ENCODE measurements at regions not wholly inside any gene's neighbourhood (a gene's known extent, or its start where the extent isn't known, plus 50 kb on each side); places are given as distances from the start of the nearest gene placed in this dataset.
A peak's percentile ranks its signal among the peaks of the same experiment; 100 is the strongest.

DNA sequence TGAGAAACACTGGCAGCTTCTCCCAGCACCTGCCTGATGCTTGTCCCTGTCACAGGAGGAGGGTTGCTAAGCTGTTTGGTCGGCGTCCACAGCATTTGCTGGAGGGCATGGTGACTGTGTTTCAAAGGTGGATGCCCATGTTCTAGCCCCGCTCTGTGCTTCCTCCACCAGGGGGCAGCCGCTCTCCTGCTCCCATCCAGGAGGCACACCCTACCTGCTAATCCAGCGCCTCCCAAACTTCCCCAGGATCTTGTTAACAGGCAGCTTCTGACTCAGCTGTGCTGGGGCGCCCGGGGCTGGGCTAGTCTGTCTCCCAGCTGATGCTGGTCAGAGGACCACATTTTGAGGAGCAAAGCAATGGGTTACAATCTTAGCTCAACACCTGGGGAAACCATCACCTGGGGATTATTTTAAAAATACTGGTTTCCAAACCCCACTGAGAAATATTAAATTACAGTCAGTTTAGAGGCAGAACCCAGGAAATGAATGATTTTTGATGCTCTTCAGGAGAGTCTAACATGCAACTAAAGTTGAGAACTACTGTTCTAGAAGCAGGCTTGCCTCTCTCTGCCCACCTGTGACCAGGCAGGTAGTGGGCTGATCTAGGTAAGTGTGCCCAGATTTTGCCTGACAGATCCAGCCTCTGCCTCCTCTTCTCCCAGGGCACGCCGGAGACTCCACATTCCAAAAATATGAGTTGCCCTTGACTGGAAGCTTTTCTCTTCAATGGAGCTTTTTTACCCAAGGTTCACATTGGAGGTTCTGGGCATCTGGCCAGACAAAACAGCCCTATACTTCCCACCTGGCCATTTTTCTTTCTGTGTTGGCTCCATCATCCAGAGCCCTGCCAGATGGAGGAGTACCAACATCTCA lies 92.7 kb upstream of the GPR26 start:
- no peak for DNase-seq (ENCODE audit: low read depth)

DNA sequence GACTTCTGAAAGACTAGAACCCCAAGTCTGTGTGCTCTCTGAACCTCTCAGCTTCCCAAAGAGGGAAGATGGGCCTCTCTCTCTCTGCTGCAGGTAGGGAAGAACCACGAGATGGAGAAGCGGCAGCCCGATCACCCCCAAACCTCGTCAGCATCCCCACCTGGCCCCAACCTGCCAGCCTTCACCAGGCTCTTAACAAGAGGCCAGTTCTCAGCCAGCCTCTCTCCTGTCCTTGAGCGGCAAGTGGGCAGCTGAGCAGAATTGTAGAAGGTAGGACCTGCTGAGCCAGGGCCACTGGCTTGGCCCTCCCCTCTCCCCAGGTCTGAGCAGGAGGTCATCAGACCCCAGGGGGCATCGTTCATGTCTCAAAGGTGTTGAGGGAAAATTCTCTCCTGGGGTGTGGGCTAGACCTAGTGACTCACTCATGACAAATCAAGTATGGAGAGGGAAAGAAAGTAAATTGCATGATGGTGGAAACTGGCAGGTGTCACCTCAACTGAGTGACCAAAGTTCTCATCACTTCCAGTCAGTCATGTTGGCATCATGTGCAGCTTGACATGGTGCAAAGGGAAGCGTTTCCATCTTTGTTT lies 92.0 kb upstream of the GPR26 start:
- DNase-seq (ENCODE audit: low read depth): no peak

DNA sequence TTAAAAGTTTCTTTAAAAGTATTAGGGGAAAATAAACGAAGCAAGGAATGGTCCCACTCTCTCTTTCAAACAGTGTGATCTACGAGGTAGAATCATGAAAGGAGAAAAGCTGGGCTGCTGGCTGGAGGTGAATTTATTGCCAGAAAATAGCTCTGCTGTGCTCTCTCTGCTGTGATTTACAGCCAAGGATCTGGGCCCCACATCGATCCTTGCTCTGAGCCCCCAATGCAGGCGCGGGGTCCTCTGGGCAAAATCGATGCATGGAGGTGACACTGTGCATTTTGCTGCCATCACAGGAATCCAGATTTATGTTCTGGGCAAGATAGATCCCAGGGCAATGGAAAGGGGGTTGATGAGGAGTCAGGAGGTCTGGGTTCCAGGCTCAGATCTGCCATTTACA lies 91.0 kb upstream of the GPR26 start:
- no peak for DNase-seq (ENCODE audit: low read depth)

DNA sequence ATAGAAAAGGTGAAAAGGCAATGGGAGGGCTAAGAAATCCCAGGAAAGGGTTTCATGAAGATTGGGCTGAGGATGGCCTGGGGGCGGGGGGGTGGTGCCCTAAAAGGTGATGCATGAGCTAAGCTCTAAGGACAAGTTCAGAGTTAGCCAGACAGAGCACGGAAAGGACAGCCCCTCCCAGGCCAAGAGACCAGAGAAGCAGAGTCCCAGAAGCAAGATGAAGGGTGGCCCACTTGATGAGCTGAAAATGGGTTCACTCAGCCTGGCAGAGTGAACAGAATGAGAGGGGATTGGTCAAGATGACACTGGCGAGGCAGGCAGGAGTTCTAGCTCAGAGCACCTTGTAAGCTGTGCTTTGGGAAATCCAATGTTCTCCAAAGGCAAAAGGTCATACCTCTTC lies 89.4 kb upstream of the GPR26 start:
- no peak for DNase-seq (ENCODE audit: low read depth)

DNA sequence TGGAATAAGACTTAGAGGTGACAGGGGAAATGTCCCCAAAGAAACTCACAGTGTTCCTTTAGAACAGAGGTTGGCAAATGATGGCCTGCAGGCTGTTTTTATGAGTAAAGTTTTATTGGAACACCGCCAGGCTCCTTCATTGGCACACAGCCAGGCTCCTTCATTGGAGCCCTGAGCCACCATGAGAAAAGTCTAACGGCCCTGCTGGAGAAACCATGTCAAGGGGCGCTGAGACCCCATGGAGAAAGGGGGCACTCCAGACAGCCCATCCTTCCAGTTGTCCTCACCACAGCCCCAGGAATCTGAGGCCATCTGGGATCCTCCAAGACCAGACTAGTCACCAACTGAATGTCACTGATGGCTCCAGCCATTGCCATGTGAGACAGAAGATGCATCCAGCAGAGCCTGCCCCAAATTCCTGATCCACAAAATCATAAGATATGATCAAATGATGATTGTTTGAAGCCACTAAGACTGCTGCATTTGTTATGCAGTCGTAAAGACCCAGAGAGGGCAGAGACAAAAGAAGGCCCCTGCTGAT lies 88.2 kb upstream of the GPR26 start:
- DNase-seq (ENCODE audit: low read depth): no peak

DNA sequence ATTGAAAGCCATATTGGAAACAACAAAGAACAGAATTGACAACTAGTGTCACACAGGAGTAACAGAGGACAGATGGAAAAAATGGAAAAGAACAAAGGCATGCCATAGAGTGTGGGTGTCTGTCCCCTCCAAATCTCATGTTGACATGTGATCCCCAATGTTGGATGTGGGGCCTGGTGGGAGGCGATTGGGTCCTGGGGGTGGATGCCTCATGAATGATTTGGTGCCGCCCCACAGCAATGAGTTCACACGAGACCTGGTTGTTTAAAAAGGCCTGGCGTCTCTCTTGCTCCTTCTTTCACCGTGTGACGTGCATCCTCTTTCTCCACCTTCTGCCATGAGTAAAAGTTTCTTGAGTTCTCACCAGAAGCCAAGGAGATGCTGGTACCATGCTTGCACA lies 87.4 kb upstream of the GPR26 start:
- no peak for DNase-seq (ENCODE audit: low read depth)

DNA sequence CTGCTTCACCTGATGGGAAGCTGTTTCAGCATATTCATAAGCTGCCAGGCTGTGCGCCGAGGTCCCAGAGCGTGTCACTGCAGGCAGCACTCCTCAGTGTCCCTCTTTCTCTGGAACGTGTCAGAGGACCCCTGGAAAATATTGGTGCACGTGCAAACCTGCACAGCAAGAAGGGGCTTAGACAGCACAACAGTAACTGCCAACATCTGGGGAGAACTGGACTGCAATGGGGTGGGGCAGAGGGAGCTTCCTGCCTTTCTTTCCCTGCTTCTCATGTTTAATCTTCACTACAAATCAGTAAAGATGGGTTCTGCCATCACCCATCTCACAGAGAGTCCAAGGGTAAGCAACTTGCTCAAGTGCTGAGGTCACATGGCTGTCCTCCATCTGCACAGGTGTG lies 86.5 kb upstream of the GPR26 start:
- DNase-seq (ENCODE audit: low read depth): no peak

DNA sequence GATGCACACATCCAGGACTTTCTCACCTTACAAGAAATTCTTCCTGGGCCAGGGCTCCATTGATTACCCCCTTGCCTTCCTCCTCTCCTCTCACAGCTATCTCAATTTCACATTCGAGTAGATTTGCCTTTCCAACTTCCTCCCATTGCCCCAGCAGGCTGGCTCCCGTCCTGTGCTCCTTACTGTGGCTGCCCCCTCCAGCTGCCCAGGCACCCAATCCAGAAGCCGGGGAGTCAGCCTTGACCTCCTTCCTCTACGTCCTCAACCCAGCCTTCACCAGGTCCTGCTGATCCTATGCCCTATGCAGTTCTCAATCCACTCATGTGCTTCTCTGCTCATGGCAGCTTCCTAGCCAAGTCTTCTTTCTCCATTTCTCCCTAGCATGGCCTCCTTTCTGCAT lies 85.7 kb upstream of the GPR26 start:
- no peak for DNase-seq (ENCODE audit: low read depth)

DNA sequence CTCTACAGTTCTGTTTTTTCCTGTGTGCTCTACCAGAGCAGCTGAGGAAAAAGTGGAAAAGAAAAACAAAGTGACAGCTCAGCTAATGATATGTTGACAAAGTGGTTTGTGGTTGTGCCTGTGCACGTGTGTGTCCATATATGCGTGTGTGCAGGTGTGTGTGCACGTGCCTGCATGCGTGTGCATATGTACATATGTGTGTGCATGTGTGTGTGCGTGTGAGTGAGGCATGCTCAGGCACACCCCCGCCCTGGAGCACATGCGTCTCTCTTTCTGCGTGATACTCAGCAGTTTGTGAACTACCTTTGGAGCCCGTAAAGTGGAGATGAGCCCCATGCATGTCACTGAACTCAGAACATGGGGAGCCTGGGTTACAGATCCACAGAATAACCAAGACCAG lies 84.5 kb upstream of the GPR26 start:
- no peak for DNase-seq (ENCODE audit: low read depth)

DNA sequence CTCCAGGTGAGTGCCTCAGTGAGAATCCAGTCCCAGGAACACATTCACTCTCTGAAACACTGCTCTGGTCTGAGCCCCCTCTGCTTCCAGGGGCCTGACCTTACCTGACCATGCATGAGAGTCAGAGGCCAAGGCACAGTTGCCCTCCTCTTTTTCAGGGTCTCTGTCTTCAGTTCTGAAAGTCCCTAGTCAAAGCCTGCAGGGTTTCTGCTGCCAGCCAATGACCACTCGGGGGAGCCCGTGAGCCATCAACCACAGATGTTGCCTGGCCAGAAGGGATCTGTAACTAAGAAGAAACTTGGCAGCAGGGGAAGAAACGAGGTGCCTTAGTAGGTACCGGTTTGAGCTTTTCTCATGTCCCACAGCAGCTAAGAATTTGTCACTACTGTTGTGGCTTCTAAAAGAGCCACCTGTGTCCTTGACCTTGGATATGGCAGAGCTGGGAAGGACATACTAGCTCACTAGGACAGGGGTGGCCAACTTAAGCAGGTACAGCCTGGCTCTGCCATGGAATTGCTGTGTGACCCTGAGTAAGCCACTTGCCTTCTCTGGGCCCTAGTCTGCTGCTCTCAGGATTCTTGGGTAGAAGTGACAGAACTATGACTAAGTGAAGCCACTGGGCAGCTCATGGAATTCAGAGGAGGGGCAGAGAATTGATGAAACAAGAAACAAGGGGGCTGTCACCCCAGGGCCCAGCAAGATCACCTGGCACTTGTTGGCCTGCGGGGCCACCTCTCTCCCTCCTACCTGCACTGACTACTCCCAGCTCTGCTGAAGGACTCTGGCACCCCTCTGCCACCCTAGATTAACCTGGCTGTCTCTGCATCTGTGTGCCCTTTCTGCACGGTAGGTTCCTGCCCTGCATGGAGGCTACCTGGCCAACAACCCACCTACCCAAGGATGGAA lies 83.8 kb upstream of the GPR26 start:
- DNase-seq (ENCODE audit: low read depth): peak; percentile 43

DNA sequence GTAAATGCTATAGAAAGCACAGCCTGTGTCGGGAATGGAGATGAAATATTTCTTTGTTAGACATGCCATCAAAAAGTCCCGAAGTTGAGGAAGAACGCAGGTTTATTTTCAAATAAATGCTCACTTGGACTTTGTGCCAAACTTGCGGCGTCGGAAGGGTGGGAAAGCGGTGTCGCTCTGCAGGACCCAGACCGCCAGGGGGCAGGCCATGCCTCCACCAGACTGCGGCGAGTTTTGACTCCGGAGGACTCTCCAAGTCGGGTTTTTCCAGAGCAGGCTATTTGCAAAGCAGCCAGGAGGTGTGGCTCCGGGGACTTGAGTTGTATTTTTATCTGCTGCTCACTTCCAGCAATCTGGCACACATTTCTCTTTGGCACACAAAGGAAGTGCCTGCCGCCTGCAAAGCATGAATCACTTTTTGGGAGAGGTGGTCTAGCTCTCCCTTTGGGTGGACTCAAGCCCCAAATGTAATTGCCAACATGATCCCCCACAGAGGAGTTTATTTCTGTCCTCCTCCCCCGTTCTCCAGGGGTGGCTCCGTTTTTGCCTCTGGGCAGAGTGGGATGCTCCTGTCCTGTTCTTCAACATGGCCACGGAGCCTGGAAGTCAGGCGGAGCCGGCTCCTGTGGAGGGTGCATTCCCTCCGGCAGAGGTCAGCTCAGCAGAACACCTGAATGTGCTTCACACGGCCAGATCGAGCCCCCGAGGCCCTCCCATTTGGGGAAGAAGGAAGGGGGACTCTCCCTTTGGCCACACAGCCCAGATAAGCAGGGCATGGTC lies 82.3 kb upstream of the GPR26 start:
- DNase-seq (ENCODE audit: low read depth): peak; percentile 53

DNA sequence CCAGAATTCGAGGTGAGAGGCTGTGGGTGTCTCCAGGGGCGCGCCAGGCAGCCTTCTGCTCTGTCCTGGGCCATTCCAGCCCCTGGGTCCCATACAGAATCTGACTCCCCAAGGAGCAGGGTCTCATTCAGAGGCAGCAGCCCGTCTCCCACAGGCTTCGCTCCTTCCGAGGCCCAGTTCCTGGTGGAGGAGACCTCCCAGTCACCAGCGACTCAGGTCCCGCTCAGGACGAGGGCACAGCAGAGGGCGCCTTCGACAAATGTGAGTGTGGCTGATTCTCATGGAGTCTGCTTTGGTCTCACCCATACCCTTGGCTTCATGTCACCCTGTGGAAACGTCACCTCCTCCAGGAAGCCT lies 81.8 kb upstream of the GPR26 start:
- no peak for DNase-seq (ENCODE audit: low read depth)

DNA sequence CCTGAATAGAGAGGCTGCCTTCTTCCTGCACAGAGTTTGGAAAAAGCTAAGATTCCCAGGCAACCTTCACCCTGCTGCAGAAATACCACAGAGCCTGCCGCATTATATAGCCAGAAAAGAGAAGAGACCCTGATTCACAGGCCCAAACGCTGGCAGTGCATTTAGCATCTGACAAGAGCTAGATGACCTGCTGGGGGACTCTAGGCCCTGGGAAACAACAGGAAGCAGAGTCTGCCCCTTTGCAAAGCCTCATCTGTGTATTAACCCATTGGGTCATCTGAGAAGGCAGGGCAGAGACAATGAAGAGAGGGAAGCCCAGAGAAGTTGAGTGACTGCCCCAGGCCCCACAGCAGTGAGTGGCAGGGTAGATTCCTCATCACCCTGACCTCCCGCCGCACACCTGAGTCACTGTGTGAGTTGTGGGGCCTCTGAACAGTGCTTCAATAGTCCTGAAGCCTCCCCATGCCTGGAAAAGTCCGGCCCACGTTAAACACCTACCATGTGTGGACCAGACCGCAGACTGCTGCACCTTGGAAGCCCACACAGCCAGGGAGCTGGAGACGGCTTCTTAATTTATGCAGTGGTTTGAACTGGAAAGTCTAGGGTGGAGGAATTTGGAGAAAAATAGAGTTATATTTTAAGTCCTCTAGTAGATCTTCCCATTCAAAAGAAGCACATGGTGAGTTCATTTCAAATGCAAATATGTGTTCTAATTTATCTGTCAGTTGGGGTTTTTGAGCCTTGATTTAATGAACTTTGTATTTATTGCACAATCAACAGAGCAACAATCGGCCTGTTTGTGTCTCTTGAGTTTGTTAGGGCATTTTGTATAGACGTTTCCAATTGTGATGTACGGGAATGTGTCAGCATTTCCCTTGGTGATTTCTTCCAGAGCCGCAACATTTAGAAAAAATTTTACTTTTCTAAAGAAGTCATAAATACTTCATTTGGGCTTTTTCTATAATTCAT lies 80.4 kb upstream of the GPR26 start:
- no peak for DNase-seq (ENCODE audit: low read depth)

DNA sequence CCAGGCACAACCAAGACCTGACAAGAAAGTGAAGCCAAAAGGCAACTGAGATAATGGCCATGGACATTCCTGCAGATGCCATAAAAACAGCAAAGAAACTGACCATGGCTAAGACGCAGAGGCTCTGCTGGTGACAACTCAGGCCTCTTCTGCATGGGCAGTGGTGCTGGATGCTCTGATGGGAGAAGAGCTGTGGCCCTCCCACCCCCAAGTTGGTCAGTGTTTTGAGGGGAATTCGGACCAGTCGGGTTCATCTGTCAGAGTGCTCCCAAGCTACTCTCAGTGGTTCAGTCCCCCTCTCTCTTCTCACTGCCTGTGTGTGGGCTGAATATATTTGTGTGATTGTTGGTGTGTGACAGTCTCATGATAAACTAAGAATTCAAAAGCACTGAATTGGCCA lies 79.0 kb upstream of the GPR26 start:
- DNase-seq (ENCODE audit: low read depth): no peak

DNA sequence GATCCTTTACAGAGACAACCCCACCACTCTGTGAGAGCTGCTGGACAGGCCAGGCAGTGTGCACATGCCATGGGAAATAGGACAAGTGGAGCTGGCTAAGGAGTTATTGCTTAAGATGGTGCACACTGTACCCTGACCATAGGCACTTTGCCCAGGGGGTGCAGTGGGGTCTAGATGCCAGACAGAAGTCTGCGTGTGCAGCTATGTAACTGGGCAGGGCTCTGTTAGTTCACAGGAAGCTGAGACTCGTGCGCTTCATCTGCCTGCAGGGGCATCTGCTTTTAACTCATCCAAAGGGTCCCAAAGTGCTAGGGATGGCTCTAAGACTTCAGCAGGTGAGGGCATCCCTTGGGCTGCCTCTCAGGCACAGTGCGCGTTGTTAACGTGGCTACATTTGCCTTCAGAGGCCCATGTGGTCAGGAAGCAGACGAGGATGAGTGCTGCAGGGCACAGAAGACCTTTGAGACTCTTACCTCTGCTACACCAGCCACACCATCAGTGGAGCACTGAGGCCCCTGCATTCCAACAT lies 77.7 kb upstream of the GPR26 start:
- DNase-seq (ENCODE audit: low read depth): no peak

DNA sequence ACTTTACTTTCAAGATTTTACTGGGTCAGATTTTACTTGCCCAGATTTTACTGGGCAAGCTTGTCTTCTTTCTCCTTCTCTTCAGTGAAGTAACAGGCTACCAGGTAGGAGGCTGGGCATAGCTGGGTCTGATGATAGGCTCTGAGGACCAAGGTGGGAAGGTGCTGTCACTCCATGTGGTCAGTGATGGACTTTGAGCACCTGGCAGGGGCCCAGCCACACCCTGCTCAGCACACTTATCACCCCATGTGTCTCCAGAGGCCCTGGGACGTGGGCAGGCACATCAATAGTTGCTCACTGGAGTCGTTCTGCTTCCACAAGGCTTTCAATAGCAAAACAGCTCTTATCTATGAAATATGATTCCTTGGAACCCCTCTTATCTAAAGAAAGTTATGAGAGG lies 70.5 kb upstream of the GPR26 start:
- no peak for DNase-seq (ENCODE audit: low read depth)

DNA sequence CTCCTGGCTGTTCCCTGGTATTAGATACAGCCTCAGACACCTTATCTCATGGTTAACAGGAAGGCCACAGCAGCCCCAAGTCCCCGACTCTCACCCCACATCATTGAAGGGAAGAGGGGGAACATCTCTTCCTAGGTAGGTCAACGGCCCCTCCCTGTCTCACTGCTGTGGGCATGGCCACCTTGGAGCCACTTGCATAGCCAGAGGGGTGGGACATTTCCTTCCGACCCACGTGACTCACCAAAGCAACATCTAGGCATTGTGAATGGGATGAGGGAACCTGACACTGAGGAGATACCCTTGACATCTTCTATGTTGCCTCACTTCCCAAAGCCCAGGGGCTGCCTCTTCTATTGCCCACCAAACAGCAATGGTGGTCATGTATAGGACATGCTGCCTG lies 68.5 kb upstream of the GPR26 start:
- no peak for DNase-seq (ENCODE audit: low read depth)

DNA sequence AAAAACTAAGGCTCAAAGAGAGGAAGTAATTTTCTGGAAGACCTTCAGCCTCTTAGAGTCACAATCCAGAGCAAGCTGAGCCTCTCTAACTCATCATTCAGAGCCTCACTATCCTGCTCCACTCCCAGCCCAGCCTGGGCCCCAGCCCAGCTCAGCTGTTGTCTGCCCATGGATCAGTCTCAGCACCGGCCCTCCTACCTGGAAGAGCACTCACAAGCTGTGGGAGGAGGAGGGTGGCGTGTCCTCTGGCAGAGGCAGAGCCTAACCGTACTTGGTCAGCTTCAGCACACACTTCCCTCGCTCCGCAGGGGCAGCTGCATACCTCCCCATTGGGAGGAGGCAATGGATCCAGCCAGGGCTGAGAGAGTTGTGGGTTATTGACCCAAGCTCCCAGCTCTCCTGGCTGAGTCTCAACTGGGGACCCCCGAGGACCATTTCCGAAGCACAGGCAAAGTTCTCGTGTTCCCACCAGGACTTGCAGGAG lies 66.7 kb upstream of the GPR26 start:
- DNase-seq (ENCODE audit: low read depth): no peak

DNA sequence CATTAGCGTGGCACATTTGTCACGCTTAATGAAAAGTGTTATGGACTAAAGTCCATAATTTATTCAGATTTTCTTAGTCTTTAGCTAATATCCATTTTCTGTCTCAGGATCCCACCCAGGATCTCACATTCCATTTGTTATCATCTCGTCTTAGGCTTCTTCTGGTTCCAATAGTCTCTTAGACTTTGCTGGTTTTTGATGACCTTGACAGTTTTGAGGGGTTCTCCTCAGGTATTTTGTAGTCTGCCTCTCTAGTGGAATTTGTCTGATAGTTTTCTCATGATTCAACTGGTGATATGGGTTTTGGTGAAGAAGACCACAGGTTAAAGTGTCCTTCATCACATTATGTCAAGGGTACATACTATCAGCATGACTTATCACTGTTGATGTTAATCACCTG lies 66.0 kb upstream of the GPR26 start:
- DNase-seq (ENCODE audit: low read depth): no peak

DNA sequence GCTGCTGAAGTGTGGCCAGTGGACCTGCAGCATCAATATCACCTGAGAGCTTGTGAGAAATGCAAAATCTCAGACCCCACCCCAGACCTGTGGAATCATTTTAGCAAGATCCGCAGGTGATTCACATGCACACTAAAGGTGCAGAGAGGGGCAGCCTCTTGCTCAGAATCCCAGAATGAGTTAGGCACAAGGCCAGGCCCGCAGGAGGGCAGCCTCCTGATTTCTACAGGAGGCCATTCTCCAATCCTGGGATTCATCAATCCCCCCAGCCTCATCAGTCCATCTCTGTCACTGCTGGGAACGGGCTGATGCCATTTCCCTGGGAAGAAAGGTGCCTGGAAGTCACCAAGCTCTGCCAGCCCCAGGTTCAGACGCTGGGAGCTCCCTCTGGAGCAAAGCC lies 63.0 kb upstream of the GPR26 start:
- no peak for DNase-seq (ENCODE audit: low read depth)
